Mesenchymal stem cell (in vitro differentiated cells and primary cell): ENCODE measurements at regions not wholly inside any gene's neighbourhood (a gene's known extent, or its start where the extent isn't known, plus 50 kb on each side); places are given as distances from the start of the nearest gene placed in this dataset.

Experiments used
- DNase-seq: peaks from one replicate; pipeline ENCODE4 v3.0.0-alpha.2; 2013
- H2AFZ ChIP-seq: one replicate; pipeline ENCODE4 v1.6.1; 2013; ENCODE audit warnings: low read depth, mild to moderate bottlenecking, control low read depth, inconsistent platforms, low read length, moderate library complexity
- H2AK5ac ChIP-seq: 2 replicates; pipeline ENCODE4 v1.6.1; 2013; ENCODE audit warnings: low read length, moderate library complexity, mild to moderate bottlenecking, inconsistent platforms; ENCODE audit not compliant: severe bottlenecking
- H2BK120ac ChIP-seq: one replicate; pipeline ENCODE4 v1.6.1; 2013; ENCODE audit warnings: low read depth, mild to moderate bottlenecking, inconsistent platforms, low read length, moderate library complexity
- H2BK12ac ChIP-seq, 2 experiments: one replicate each; pipeline ENCODE4 v1.6.1; 2013; ENCODE audit warnings: inconsistent platforms in 2 of 2, low read length in 2 of 2, mild to moderate bottlenecking in 2 of 2, moderate library complexity in 2 of 2, control low read depth in 1 of 2
- H2BK15ac ChIP-seq: one replicate; pipeline ENCODE4 v1.6.1; 2013; ENCODE audit warnings: mild to moderate bottlenecking, low read depth, inconsistent platforms; ENCODE audit not compliant: poor library complexity, severe bottlenecking
- H2BK5ac ChIP-seq: 2 replicates; pipeline ENCODE4 v1.6.1; 2013; ENCODE audit warnings: low read depth, mild to moderate bottlenecking, low read length, control low read depth, inconsistent platforms; ENCODE audit not compliant: poor library complexity, severe bottlenecking
- H3K14ac ChIP-seq, 2 experiments: one replicate each; pipeline ENCODE4 v1.6.1; 2013; ENCODE audit warnings: inconsistent platforms in 2 of 2, low read length in 2 of 2, control low read depth in 1 of 2, mild to moderate bottlenecking in 1 of 2, moderate library complexity in 1 of 2
- H3K18ac ChIP-seq, 2 experiments: one replicate each; pipeline ENCODE4 v1.6.1; 2013; ENCODE audit warnings: inconsistent platforms in 2 of 2, low read length in 2 of 2, control low read depth in 1 of 2, low read depth in 1 of 2, mild to moderate bottlenecking in 1 of 2
- H3K23ac ChIP-seq, 2 experiments: one replicate each; pipeline ENCODE4 v1.6.1; 2013; ENCODE audit warnings: inconsistent platforms in 2 of 2, low read length in 2 of 2, mild to moderate bottlenecking in 2 of 2, moderate library complexity in 2 of 2, control low read depth in 1 of 2
- H3K27ac ChIP-seq: 2 replicates; pipeline ENCODE4 v1.5.1; 2013; ENCODE audit warnings: mild to moderate bottlenecking, moderate library complexity, low read length, control low read depth, inconsistent platforms; ENCODE audit not compliant: poor library complexity, severe bottlenecking
- H3K27me3 ChIP-seq, 2 experiments: 2 replicates each; pipeline versions ENCODE4 v1.6.1 to v1.7.0; 2013; ENCODE audit warnings: low read length in 2 of 2, mild to moderate bottlenecking in 2 of 2, moderate library complexity in 2 of 2, control low read depth in 1 of 2, inconsistent platforms in 1 of 2; ENCODE audit not compliant: control insufficient read depth in 1 of 2, insufficient read depth in 1 of 2
- H3K36me3 ChIP-seq, 2 experiments: 2 replicates each; pipeline versions ENCODE4 v1.6.1 to v1.7.0; 2013; ENCODE audit warnings: low read length in 2 of 2, control low read depth in 1 of 2, inconsistent platforms in 1 of 2, low read depth in 1 of 2, mild to moderate bottlenecking in 1 of 2; ENCODE audit not compliant: insufficient read depth in 2 of 2, control insufficient read depth in 1 of 2
- H3K4ac ChIP-seq, 2 experiments: one replicate each; pipeline ENCODE4 v1.6.1; 2013; ENCODE audit warnings: inconsistent platforms in 2 of 2, low read length in 2 of 2, mild to moderate bottlenecking in 2 of 2, moderate library complexity in 2 of 2, control low read depth in 1 of 2, low read depth in 1 of 2
- H3K4me1 ChIP-seq: 2 replicates; pipeline ENCODE4 v1.6.1; 2013; ENCODE audit warnings: low read depth, low read length, control low read depth; ENCODE audit not compliant: control insufficient read depth, insufficient read depth
- H3K4me2 ChIP-seq: 2 replicates; pipeline ENCODE4 v1.6.1; 2013; ENCODE audit warnings: low read length, mild to moderate bottlenecking, inconsistent platforms; ENCODE audit not compliant: poor library complexity, severe bottlenecking
- H3K4me3 ChIP-seq, 2 experiments: 2 replicates each; pipeline versions ENCODE4 v1.5.1 to v1.7.0; 2013; ENCODE audit warnings: low read length in 2 of 2, mild to moderate bottlenecking in 2 of 2, control low read depth in 1 of 2, low read depth in 1 of 2; ENCODE audit not compliant: insufficient read depth in 1 of 2
- H3K79me1 ChIP-seq: replicated peaks from 2 replicates; pipeline ENCODE4 v1.6.1; 2013; ENCODE audit warnings: mild to moderate bottlenecking, control low read depth, low read length, inconsistent platforms; ENCODE audit not compliant: poor library complexity, severe bottlenecking
- H3K9ac ChIP-seq: 2 replicates; pipeline ENCODE4 v1.7.0; 2013; ENCODE audit warnings: mild to moderate bottlenecking, low read length, moderate library complexity
- H3K9me3 ChIP-seq: 2 replicates; pipeline ENCODE4 v1.7.0; 2013; ENCODE audit warnings: mild to moderate bottlenecking, low read length; ENCODE audit not compliant: control insufficient read depth
- H4K8ac ChIP-seq: one replicate; pipeline ENCODE4 v1.6.1; 2013; ENCODE audit warnings: inconsistent platforms, mild to moderate bottlenecking, low read length, moderate library complexity
- H4K91ac ChIP-seq: one replicate; pipeline ENCODE4 v1.6.1; 2013; ENCODE audit warnings: mild to moderate bottlenecking, low read length, inconsistent platforms
- WGBS: methylation state at CpG from one replicate; pipeline ENCODE4 v1.1.7; 2013; ENCODE audit warnings: mixed read lengths; 5-methylcytosine and 5-hydroxymethylcytosine counted together

GRCh38 chr4:126737899-126738526, 894.7 kb upstream of the INTU start:
- Histone ChIP-seq H2BK12ac (no peak overlapping the region), H3K9me3 (no peaks in the 10 kb centered on the region), H3K9ac (no peak overlapping the region), H2BK5ac (no peak overlapping the region), H3K79me1 (no peaks in the 10 kb centered on the region), H3K18ac (no peak overlapping the region), H3K4me1 (no peaks in the 10 kb centered on the region), H3K4me2 (no peak overlapping the region), H3K14ac (no peak overlapping the region), H2BK120ac (no peak overlapping the region), H2BK15ac (no peak overlapping the region), H3K23ac (no peak overlapping the region), H2AK5ac (no peak overlapping the region), H3K27me3 (no peaks in the 10 kb centered on the region), H3K4me3 (no peak overlapping the region), H4K91ac (no peak overlapping the region), H3K4ac (no peak overlapping the region), H3K36me3 (no peaks in the 10 kb centered on the region), H2AFZ (no peak overlapping the region), H4K8ac (no peak overlapping the region), H3K27ac (no peak overlapping the region)
- no peak for DNase-seq
- 44% methylated on average over 1 of the region's 4 CpGs for WGBS

- no peak overlapping the region for H3K4ac ChIP-seq
- H3K9ac ChIP-seq: no peak overlapping the region
- H3K4me2 ChIP-seq: no peak overlapping the region
- H2AFZ ChIP-seq: no peak overlapping the region
- H4K8ac ChIP-seq: no peak overlapping the region
- H3K27ac ChIP-seq: no peak overlapping the region
- H4K91ac ChIP-seq: no peak overlapping the region
- no peak overlapping the region for H3K14ac ChIP-seq
- no peaks in the 10 kb centered on the region for H3K9me3 ChIP-seq
- WGBS: 100% methylated on average over 1 of the region's 4 CpGs
- no peak overlapping the region for H2BK120ac ChIP-seq
- H3K36me3 ChIP-seq: no peaks in the 10 kb centered on the region
- no peaks in the 10 kb centered on the region for H3K79me1 ChIP-seq
- no peak overlapping the region for H2AK5ac ChIP-seq
- H3K18ac ChIP-seq: no peak overlapping the region
- no peak overlapping the region for H2BK15ac ChIP-seq
- no peaks in the 10 kb centered on the region for H3K4me1 ChIP-seq
- no peak overlapping the region for H3K4me3 ChIP-seq
- H2BK12ac ChIP-seq: no peak overlapping the region
- no peaks in the 10 kb centered on the region for H3K27me3 ChIP-seq
- DNase-seq: no peak
- H3K23ac ChIP-seq: no peak overlapping the region
- H2BK5ac ChIP-seq: no peak overlapping the region
These were observed 894.2 kb upstream of the INTU start for GRCh38 chr4:126738527-126738923.

GRCh38 chr4:126738926-126739325, 893.8 kb upstream of the INTU start:
- Histone ChIP-seq H3K79me1 (no peaks in the 10 kb centered on the region), H3K4me1 (no peaks in the 10 kb centered on the region), H2BK12ac (no peak overlapping the region), H2AK5ac (no peak overlapping the region), H3K4ac (no peak overlapping the region), H3K36me3 (no peaks in the 10 kb centered on the region), H4K8ac (no peak overlapping the region), H3K14ac (no peak overlapping the region), H3K9me3 (no peaks in the 10 kb centered on the region), H4K91ac (no peak overlapping the region), H3K18ac (no peak overlapping the region), H3K4me2 (no peak overlapping the region), H3K27me3 (no peaks in the 10 kb centered on the region), H3K27ac (no peak overlapping the region), H2BK5ac (no peak overlapping the region), H2BK15ac (no peak overlapping the region), H2BK120ac (no peak overlapping the region), H3K9ac (no peak overlapping the region), H3K23ac (no peak overlapping the region), H2AFZ (no peak overlapping the region), H3K4me3 (no peak overlapping the region)
- no peak for DNase-seq
- WGBS: no CpG with 5 or more reads among the region's 1 CpG

GRCh38 chr4:126740687-126741086, 892.1 kb upstream of the INTU start:
- Histone ChIP-seq H2AFZ (no peak overlapping the region), H4K91ac (no peak overlapping the region), H3K4me2 (no peak overlapping the region), H3K9ac (no peak overlapping the region), H2BK5ac (no peak overlapping the region), H3K9me3 (peaks cover 3% of the 10 kb centered on the region), H3K79me1 (no peaks in the 10 kb centered on the region), H2BK12ac (no peak overlapping the region), H3K36me3 (no peaks in the 10 kb centered on the region), H3K4me3 (no peak overlapping the region), H3K14ac (no peak overlapping the region), H2BK120ac (no peak overlapping the region), H3K27me3 (no peaks in the 10 kb centered on the region), H3K27ac (no peak overlapping the region), H2AK5ac (no peak overlapping the region), H2BK15ac (no peak overlapping the region), H3K23ac (no peak overlapping the region), H3K4ac (no peak overlapping the region), H3K18ac (no peak overlapping the region), H3K4me1 (no peaks in the 10 kb centered on the region), H4K8ac (no peak overlapping the region)
- no peak for DNase-seq
- 92% methylated on average over 6 of the region's 6 CpGs for WGBS
